PFSK-1 (cell line): ENCODE measurements at regions not wholly inside any gene's neighbourhood (a gene's known extent, or its start where the extent isn't known, plus 50 kb on each side); places are given as distances from the start of the nearest gene placed in this dataset.

Source experiments
- FOXP2 ChIP-seq: optimal IDR thresholded peaks from 2 replicates; pipeline ENCODE3; 2011; ENCODE audit warnings: borderline replicate concordance, control low read depth, inconsistent platforms; ENCODE audit not compliant: insufficient read depth; ENCODE audit errors: extremely low read length, extremely low read depth
- POLR2AphosphoS5 ChIP-seq: IDR thresholded peaks from 2 replicates; pipeline ENCODE4 v1.6.1; 2012; ENCODE audit warnings: low read depth, mild to moderate bottlenecking, control low read depth, low read length, moderate library complexity
- REST ChIP-seq, 2 experiments: IDR thresholded peaks; 2 replicates each; pipeline versions ENCODE4 v1.6.1 to v1.8.0; 2011 to 2012; ENCODE audit warnings: low read depth in 2 of 2, low read length in 2 of 2, control low read depth in 1 of 2, inconsistent platforms in 1 of 2, mild to moderate bottlenecking in 1 of 2, moderate library complexity in 1 of 2; ENCODE audit not compliant: insufficient read depth in 1 of 2
- SIN3A ChIP-seq: IDR thresholded peaks from 2 replicates; pipeline ENCODE4 v1.6.1; 2012; ENCODE audit warnings: mild to moderate bottlenecking, low read length, moderate library complexity, borderline replicate concordance; ENCODE audit not compliant: insufficient read depth

- TF ChIP-seq POLR2AphosphoS5 (no peak), REST (IDR thresholded peaks at IDR 0.05; ENCODE audit: insufficient read depth in 1 of 2, low read depth in 2 of 2, low read length in 2 of 2) (no peak), FOXP2 (no peak), SIN3A (no peak)
These were observed 223.4 kb downstream of the COX7C start for GRCh38 chr5:86841000-86841644.
